GM19025 (cell line): ENCODE measurements at regions not wholly inside any gene's neighbourhood (a gene's known extent, or its start where the extent isn't known, plus 50 kb on each side); places are given as distances from the start of the nearest gene placed in this dataset.

Experiments
- ATAC-seq: cut with Tn5 transposase; IDR thresholded peaks from one replicate; pipeline ENCODE4 v1.9.1; 2021; ENCODE audit warnings: mild to moderate bottlenecking, low read depth, moderate library complexity; ENCODE audit not compliant: unreplicated experiment

- no peak for ATAC-seq
Observed at GRCh38 chr7:9186730-9187129, 753.3 kb downstream of the NXPH1 start.

- ATAC-seq = no peak
Observed at GRCh38 chr7:9189703-9190102, 756.3 kb downstream of the NXPH1 start.

- ATAC-seq = no peak
Observed at GRCh38 chr7:9192969-9193368, 759.6 kb downstream of the NXPH1 start.

- ATAC-seq = no peak
Observed at GRCh38 chr7:9200626-9201025, 767.2 kb downstream of the NXPH1 start.

- no peak for ATAC-seq
Observed at GRCh38 chr7:9201928-9202327, 768.5 kb downstream of the NXPH1 start.

GRCh38 chr7:9204571-9204970 lies 771.2 kb downstream of the NXPH1 start:
- no peak for ATAC-seq

- no peak for ATAC-seq
Observed at GRCh38 chr7:9210114-9210513, 776.7 kb downstream of the NXPH1 start.

- ATAC-seq = no peak
Observed at GRCh38 chr7:9217204-9217603, 783.8 kb downstream of the NXPH1 start.

- ATAC-seq = no peak
Observed at GRCh38 chr7:9226500-9226899, 793.1 kb downstream of the NXPH1 start.

GRCh38 chr7:9231630-9232121 lies 798.3 kb downstream of the NXPH1 start:
- no peak for ATAC-seq

GRCh38 chr7:9240001-9240400 lies 806.6 kb downstream of the NXPH1 start:
- ATAC-seq = no peak

- no peak for ATAC-seq
Observed at GRCh38 chr7:9241826-9242225, 808.4 kb downstream of the NXPH1 start.

- no peak for ATAC-seq
Observed at GRCh38 chr7:9242636-9243035, 809.2 kb downstream of the NXPH1 start.

GRCh38 chr7:9250876-9251275 lies 817.5 kb downstream of the NXPH1 start:
- ATAC-seq = no peak

GRCh38 chr7:9264395-9264794 lies 831.0 kb downstream of the NXPH1 start:
- ATAC-seq = no peak

GRCh38 chr7:9280088-9280487 lies 846.7 kb downstream of the NXPH1 start:
- ATAC-seq = no peak

GRCh38 chr7:9283246-9283645 lies 849.8 kb downstream of the NXPH1 start:
- ATAC-seq = no peak

GRCh38 chr7:9302436-9302835 lies 869.0 kb downstream of the NXPH1 start:
- no peak for ATAC-seq

- ATAC-seq = no peak
Observed at GRCh38 chr7:9307131-9307530, 873.7 kb downstream of the NXPH1 start.

- no peak for ATAC-seq
Observed at GRCh38 chr7:9324513-9324912, 891.1 kb downstream of the NXPH1 start.

- ATAC-seq = no peak
Observed at GRCh38 chr7:9328296-9328695, 894.9 kb downstream of the NXPH1 start.

GRCh38 chr7:9349625-9350024 lies 916.2 kb downstream of the NXPH1 start:
- no peak for ATAC-seq

GRCh38 chr7:9391221-9391620 lies 957.8 kb downstream of the NXPH1 start:
- no peak for ATAC-seq
